Stimulated activated CD4-positive, alpha-beta T cell treated with anti-CD3 and anti-CD28 coated beads, Interleukin-1b, Interleukin-23, amount 100 ng/mL, for 24 hours (primary cell): ENCODE measurements at regions not wholly inside any gene's neighbourhood (a gene's known extent, or its start where the extent isn't known, plus 50 kb on each side); places are given as distances from the start of the nearest gene placed in this dataset.

ENCODE experiments used
- DNase-seq, 4 experiments: peaks; one replicate each; pipeline ENCODE4 v3.0.0-alpha.2; 2020; ENCODE audit warnings: low read depth in 4 of 4, low spot score in 1 of 4

DNA sequence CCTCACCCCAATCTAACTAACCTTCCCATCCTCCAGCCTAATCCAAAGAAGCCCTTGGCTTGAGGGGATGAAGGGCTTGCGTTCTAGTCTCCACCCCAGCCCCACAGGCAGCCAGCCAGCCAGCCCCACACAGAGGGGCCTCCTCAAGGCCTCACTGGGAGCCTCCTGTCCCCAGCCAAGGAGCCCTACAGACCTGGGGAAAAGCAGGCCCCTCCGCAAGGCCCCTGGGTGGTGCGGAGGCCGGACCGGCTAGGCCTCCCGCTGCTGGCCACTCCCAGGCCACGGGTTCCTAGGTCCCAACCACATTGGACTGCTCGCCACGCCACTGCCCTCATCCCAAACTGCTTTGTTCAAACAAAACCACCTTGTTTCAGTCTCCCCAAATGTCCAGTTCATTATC is 78.0 kb downstream of the ZIC5 start:
- DNase-seq, result no peak

- DNase-seq, result no peak
Observed at GRCh38 chr13:99892866-99893504, 78.6 kb downstream of the ZIC5 start.

DNA sequence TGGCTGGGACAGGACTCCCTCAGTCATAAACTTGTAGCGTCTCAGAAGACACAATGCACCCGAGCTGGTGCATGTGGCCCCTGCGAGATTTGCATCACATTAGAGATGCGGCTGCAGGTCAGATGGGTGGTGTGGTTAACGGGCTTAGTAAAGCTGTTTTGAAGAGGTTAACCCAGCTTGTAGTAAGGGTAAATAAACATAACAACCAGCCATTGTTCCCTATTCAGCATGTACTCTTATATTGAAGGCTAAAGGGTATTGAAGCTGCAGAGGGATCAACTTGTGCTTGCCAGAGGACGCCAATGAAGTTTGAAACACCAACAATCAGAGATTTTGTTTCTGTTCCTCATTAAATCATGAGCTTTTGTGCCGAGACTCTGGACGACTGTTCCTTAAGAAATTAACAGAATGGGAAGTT is 79.4 kb downstream of the ZIC5 start:
- no peak for DNase-seq

GRCh38 chr13:99886706-99887105 is 84.9 kb downstream of the ZIC5 start:
- no peak for DNase-seq

GRCh38 chr13:99884913-99885312 is 86.7 kb downstream of the ZIC5 start:
- DNase-seq, result no peak

DNA sequence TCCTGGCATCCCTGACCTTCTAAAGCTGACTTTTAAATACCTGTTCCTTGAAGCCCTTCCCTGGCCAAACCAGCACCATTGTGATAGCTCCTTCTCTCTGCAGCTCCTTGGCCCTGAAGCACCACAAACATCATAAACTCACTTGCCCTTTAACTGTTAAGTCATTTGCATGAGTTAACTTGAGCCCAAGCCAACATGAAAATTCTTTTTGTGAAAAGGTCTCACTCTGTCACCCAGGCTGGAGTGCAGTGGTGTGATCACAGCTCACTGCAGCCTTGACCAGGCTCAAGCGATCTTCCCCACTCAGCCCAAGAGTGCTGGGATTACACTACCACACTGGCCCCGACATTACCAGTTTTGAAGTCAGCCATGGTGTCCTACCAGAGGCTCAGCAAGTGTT is 87.8 kb downstream of the ZIC5 start:
- DNase-seq, result no peak

GRCh38 chr13:99878921-99879610 is 92.5 kb downstream of the ZIC5 start:
- DNase-seq, result no peak

GRCh38 chr13:99876651-99877050 is 94.9 kb downstream of the ZIC5 start:
- DNase-seq, result no peak

DNA sequence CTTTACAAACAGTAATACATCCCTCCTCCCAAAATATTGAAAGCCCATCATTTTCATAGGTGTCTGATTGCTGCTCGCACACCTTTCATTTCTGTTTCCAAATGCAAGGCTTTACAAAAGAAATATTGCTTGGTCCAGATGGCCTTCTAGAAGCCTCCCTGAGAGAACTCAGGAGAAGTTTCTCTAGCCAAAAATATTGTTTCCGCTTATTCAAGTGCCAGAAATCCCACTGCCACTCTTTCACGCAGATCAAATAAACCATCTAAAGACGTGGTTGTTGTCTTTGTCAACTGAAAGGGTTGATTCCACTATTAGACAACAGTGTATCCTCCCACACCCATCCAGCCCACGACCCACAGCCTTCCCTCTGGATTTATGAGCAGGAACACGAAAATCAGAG is 96.2 kb downstream of the ZIC5 start:
- DNase-seq, result no peak

GRCh38 chr13:99873832-99874430 is 97.6 kb downstream of the ZIC5 start:
- no peak for DNase-seq

GRCh38 chr13:99873141-99873540 is 98.4 kb downstream of the ZIC5 start:
- no peak for DNase-seq

GRCh38 chr13:99871249-99871898 is 100.2 kb downstream of the ZIC5 start:
- DNase-seq, result no peak

- no peak for DNase-seq
Observed at GRCh38 chr13:99870541-99870940, 101.0 kb downstream of the ZIC5 start.

GRCh38 chr13:99869830-99870229 is 101.7 kb downstream of the ZIC5 start:
- no peak for DNase-seq

DNA sequence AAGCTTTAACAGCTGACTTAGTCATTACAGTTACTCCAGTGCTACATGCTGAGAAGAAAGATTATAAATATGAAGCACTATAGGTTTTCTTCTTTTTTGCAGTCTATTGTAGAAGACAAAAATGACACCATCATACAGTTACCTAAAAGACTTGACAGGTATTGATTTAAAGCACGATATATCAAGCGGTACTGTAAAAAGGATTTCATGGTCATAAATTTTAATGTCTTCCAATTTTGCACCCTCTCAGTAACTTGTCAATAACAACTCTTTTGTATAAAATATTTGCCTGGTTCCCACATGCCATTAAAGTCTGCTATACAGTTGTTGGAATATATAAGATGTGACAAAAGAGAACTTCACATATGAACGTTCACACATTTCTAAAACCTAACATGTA is 102.8 kb downstream of the ZIC5 start:
- no peak for DNase-seq

GRCh38 chr13:99867535-99868257 is 103.9 kb downstream of the ZIC5 start:
- DNase-seq, result no peak

- DNase-seq, result no peak
Observed at GRCh38 chr13:99866781-99867180, 104.8 kb downstream of the ZIC5 start.

DNA sequence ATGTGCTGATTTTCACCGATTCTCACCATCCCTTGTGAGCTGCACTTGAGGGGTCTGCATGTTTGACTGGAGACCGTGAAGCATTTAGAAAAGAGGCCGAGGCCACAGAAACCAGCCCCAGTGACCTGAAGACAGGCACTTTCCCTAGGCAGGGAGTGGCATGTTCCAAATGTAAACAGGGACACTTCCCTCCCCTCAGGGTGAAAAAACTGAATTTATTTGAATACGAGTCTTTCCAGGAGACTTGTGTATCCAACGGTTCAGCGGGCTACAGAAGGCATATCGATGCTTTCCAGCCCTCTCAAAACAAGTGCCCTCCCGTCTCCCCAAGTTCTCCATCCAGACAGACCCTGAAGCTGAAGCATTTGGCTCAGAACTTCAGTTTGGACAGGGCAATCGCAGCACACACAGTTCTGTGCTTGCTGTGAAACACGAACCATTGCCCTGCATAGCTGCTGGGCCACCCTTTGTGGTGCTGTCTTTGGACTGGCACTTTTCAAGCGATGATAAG is 106.1 kb downstream of the ZIC5 start:
- DNase-seq, result no peak

DNA sequence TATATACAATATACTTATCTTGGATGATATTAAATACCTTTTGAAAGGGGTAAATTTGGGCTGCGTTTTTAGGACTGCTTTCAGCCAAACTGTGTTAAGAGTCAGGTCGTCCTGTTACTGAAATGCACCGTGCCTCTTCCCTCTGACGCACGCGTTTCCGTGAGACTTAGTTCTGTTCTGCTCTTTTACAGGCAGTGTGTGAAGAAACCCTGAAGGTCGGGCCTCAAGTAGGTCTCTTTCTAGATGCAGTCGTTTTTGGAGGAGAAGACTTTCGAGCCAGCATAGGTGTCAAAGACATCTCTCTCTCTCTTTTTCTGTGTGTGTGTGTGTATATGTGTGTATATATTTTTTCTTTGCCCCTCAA is 107.0 kb downstream of the ZIC5 start:
- DNase-seq, result no peak

GRCh38 chr13:99863789-99864626 is 107.6 kb downstream of the ZIC5 start:
- no peak for DNase-seq
